ENCODE measurements at regions not wholly inside any gene's neighbourhood (a gene's known extent, or its start where the extent isn't known, plus 50 kb on each side); places are given as distances from the start of the nearest gene placed in this dataset.

DNA sequence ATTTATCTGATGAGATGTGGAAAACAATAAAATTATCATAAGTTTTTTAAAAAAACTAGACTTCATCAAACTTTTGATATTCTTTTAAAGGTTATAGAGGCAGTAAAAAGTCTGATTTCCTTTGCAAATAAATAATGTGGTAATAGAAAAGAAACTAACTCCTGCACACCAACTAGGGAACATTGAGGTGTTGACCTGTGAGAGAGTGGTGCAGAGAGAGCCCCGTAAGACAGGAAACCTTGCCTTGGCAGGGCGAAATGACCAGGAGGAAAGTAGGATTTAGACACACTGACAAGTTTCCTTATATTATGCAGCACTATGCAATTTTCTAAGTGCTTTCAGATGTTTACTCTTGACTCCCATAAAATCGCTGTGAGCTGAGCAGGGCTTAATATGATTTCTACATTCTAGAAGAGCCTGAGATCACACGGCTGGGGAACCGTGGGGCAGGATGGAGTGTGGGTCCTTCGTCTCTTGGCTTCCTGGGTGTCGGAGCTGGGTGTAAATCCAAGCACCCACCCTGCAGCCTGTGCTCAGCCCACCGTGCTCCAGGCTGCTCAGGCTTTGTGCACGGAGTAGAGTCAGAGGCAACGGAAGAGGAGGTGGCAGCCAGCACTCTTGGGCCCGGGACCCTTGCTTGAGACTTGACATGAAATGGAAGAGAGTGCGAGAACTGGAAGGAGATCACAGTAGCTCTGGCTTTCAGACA is 61.3 kb upstream of the FOXQ1 start:
- TF ChIP-seq, protein P1, sequence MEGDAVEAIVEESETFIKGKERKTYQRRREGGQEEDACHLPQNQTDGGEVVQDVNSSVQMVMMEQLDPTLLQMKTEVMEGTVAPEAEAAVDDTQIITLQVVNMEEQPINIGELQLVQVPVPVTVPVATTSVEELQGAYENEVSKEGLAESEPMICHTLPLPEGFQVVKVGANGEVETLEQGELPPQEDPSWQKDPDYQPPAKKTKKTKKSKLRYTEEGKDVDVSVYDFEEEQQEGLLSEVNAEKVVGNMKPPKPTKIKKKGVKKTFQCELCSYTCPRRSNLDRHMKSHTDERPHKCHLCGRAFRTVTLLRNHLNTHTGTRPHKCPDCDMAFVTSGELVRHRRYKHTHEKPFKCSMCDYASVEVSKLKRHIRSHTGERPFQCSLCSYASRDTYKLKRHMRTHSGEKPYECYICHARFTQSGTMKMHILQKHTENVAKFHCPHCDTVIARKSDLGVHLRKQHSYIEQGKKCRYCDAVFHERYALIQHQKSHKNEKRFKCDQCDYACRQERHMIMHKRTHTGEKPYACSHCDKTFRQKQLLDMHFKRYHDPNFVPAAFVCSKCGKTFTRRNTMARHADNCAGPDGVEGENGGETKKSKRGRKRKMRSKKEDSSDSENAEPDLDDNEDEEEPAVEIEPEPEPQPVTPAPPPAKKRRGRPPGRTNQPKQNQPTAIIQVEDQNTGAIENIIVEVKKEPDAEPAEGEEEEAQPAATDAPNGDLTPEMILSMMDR (IDR thresholded peaks at IDR 0.05; ENCODE audit: extremely low read depth, insufficient read depth, missing control alignments), result no peak
- in situ Hi-C loops (cut with MboI; ENCODE audit: low pct_unique_long_range_greater_than_20kb, low sequenced_read_pairs, unreplicated experiment), result no loop called here
- DNase-seq (ENCODE audit: low spot score), result no peak

DNA sequence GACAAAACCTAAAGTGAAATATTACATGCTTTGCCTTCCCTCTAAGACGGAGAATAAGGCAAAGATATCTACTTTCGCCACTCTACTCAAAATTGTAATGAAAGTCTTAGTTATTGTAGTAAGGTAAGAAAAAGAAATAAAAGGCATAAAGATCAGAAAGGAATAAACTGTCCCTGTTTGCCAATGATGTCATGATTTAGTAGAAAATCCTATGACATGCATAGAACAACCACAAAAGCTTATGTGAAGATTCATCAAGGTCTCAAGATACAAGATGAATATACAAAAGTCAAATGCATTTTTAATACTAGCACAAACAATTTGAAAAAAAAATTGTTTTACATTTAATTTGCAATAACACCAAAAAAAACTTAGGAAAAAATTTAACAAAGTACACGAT is 64.0 kb upstream of the FOXQ1 start:
- in situ Hi-C loops (cut with MboI; ENCODE audit: low pct_unique_long_range_greater_than_20kb, low sequenced_read_pairs, unreplicated experiment), result no loop called here
- no peak for DNase-seq (ENCODE audit: low spot score)
- TF ChIP-seq, protein P1 (IDR thresholded peaks at IDR 0.05; ENCODE audit: extremely low read depth, insufficient read depth, missing control alignments), result no peak

DNA sequence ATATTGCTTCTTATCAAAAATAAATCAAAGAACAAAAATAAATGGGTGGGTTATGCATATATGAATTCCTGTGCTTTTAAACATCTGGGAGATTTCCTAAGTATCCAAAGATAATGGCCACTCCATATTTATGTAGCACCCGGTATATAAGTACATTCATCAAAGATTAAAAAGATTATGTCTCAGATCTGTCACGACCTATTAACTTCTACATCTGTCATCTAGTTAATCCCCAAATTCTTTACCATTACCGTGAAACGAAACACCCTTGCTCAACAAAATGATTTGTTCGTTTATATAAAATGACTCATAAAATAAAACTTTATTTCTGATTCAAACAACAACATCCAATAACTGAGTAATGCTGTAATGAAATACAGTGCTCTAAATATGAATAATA is 64.8 kb upstream of the FOXQ1 start:
- TF ChIP-seq, protein P1 (IDR thresholded peaks at IDR 0.05; ENCODE audit: extremely low read depth, insufficient read depth, missing control alignments), result no peak
- in situ Hi-C loops (cut with MboI; ENCODE audit: low pct_unique_long_range_greater_than_20kb, low sequenced_read_pairs, unreplicated experiment), result no loop called here

DNA sequence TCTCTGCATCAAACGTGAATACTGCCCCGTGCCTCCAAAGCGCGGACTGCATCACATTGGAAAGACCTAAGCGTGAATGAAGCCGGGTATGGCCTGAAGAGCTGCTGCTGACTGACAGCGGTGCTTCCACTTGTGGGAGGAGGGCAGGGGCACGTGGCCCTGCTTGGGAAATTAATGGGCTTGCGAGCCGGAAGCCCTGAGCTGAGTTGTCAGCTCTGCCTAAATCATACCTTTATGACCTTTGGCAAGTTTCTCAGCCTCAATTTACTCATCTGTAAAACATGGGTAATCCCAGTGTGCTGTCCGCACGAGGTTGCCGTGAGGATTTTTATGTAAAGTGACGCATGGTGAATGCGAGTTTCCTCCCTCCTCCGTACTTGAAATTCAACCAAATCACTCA is 67.0 kb upstream of the FOXQ1 start:
- no peak for DNase-seq (ENCODE audit: low spot score)
- in situ Hi-C loops (cut with MboI; ENCODE audit: low pct_unique_long_range_greater_than_20kb, low sequenced_read_pairs, unreplicated experiment), result no loop called here
- TF ChIP-seq, protein P1 (IDR thresholded peaks at IDR 0.05; ENCODE audit: extremely low read depth, insufficient read depth, missing control alignments), result no peak

More for the DNA sequence above, 64.8 kb upstream of the FOXQ1 start:
- no peak for DNase-seq (ENCODE audit: low spot score)

DNA sequence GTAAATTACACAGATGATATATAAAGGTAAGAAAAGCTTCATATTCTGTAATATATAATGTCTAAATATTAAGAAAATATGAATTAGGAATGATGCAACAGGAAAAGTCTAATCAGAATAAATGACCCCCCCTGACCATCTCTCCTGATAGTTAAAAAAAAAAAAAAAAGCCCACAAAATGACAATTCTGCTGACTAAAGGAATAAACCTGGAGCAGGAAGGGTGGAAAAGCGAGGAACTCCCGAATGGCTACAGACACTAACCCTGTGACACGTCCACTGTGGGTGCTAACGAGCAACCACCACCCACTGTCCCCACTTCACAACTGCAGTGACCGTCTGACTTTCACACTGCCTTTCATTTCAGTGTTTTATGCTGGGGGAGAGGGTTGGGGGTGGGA is 67.6 kb upstream of the FOXQ1 start:
- TF ChIP-seq, protein P1 (IDR thresholded peaks at IDR 0.05; ENCODE audit: extremely low read depth, insufficient read depth, missing control alignments), result no peak
- DNase-seq (ENCODE audit: low spot score), result no peak
- in situ Hi-C loops (cut with MboI; ENCODE audit: low pct_unique_long_range_greater_than_20kb, low sequenced_read_pairs, unreplicated experiment), result no loop called here

DNA sequence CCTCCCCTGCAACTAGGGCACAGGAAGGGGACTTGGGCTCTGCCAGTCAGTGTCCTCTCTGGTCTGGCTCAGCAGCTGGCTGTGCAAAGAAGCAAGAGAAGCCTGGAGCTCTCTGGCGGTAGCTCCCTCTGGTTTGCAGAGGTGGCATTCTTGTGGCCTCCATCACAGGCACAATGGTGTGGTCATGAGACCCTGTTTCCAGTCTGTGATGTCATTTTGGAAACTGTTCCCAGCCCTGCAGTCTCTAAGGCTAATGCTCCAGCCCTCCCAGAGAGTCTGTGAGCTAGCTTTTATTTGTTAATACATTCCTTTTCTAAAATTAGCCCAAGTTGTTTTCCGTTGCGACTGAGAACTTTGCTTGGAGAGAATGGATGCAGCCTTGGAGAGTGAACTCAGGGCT is 69.5 kb upstream of the FOXQ1 start:
- in situ Hi-C loops (cut with MboI; ENCODE audit: low pct_unique_long_range_greater_than_20kb, low sequenced_read_pairs, unreplicated experiment), result no loop called here
- TF ChIP-seq, protein P1 (IDR thresholded peaks at IDR 0.05; ENCODE audit: extremely low read depth, insufficient read depth, missing control alignments), result no peak
- DNase-seq (ENCODE audit: low spot score), result no peak
